PC-9 (cell line): ENCODE measurements at regions not wholly inside any gene's neighbourhood (a gene's known extent, or its start where the extent isn't known, plus 50 kb on each side); places are given as distances from the start of the nearest gene placed in this dataset.

ENCODE experiments used
- BruUV-seq: library from RNA; stranded (reverse); fragments of 400-500 nt; replicated peaks from 2 replicates; lab custom pipeline; 2021; lab: Mats Ljungman, UMichigan
- CTCF ChIA-PET: fragments of 300-600 bp; sonication (Branson Sonifier 250); formaldehyde crosslinking; loops from one replicate; lab custom pipeline; 2022; ENCODE audit warnings: antibody characterized with exemption; lab: Charles Lee
- POLR2A ChIA-PET: fragments of 300-600 bp; sonication (Branson Sonifier 250); formaldehyde crosslinking; loops from one replicate; lab custom pipeline; 2022; ENCODE audit warnings: antibody characterized with exemption; ENCODE audit not compliant: unreplicated experiment; lab: Charles Lee
- DNase-seq, 2 experiments: peaks; one replicate each; pipeline versions ENCODE4 v3.0.0 to v3.0.0-alpha.2; 2015 to 2022; ENCODE audit warnings: mixed read lengths in 1 of 2
- H2AFZ ChIP-seq: fragments of 200-600 bp; sonication (generic); 2 replicates; pipeline ENCODE4 v1.8.1; 2017; ENCODE audit warnings: antibody characterized with exemption
- H3F3A ChIP-seq: fragments of 200-600 bp; sonication (generic); 2 replicates; pipeline ENCODE4 v1.8.1; 2017; ENCODE audit warnings: antibody characterized with exemption, mild to moderate bottlenecking, low read depth; ENCODE audit not compliant: insufficient read depth
- H3K27ac ChIP-seq: fragments of 200-600 bp; sonication (generic); 2 replicates; pipeline ENCODE4 v1.6.1; 2016; ENCODE audit warnings: mixed run types
- H3K27me3 ChIP-seq: fragments of 200-600 bp; sonication (generic); 2 replicates; pipeline ENCODE4 v1.6.1; 2016; ENCODE audit warnings: low read depth, mixed run types; ENCODE audit not compliant: insufficient read depth
- H3K36me3 ChIP-seq: fragments of 200-600 bp; sonication (generic); 2 replicates; pipeline ENCODE4 v1.6.1; 2016; ENCODE audit warnings: low read depth, mixed run types
- H3K4me1 ChIP-seq: fragments of 200-600 bp; sonication (generic); replicated peaks from 2 replicates; pipeline ENCODE4 v1.6.1; 2016; ENCODE audit warnings: mixed run types; ENCODE audit not compliant: insufficient read depth
- H3K4me2 ChIP-seq: fragments of 200-600 bp; sonication (generic); 2 replicates; pipeline ENCODE4 v1.6.1; 2017; ENCODE audit warnings: mixed run types
- H3K4me3 ChIP-seq: fragments of 200-600 bp; sonication (generic); 2 replicates; pipeline ENCODE4 v1.6.1; 2016; ENCODE audit warnings: mixed run types
- H3K79me2 ChIP-seq: fragments of 200-600 bp; sonication (generic); 2 replicates; pipeline ENCODE4 v1.6.1; 2017; ENCODE audit warnings: low read depth, mixed run types
- H3K9me2 ChIP-seq: fragments of 200-600 bp; sonication (generic); 2 replicates; pipeline ENCODE4 v1.8.1; 2017; ENCODE audit warnings: mild to moderate bottlenecking; ENCODE audit not compliant: insufficient read depth
- H3K9me3 ChIP-seq: fragments of 200-600 bp; sonication (generic); 2 replicates; pipeline ENCODE4 v1.8.1; 2016; ENCODE audit warnings: low read depth; ENCODE audit not compliant: insufficient read depth
- H4K20me1 ChIP-seq: fragments of 200-600 bp; sonication (generic); 2 replicates; pipeline ENCODE4 v1.8.1; 2017; ENCODE audit not compliant: insufficient read depth
- EZH2 ChIP-seq: fragments of 200-600 bp; sonication (generic); IDR thresholded peaks from 2 replicates; pipeline ENCODE4 v1.8.0; 2017; ENCODE audit warnings: antibody characterized with exemption, low read depth
- intact Hi-C: fragments of 100-400 bp; cut with micrococcal nuclease; formaldehyde crosslinking; loops from one replicate; pipeline ENCODE4 v1.10.0; 2022; ENCODE audit not compliant: unreplicated experiment
- TF ChIP-seq, protein P1 (sequence below): fragments of 200-600 bp; sonication (generic); conservative IDR thresholded peaks from 2 replicates; pipeline ENCODE4 v1.6.1; 2017; ENCODE audit warnings: mixed run types, antibody characterized with exemption, mild to moderate bottlenecking, moderate library complexity

DNA sequence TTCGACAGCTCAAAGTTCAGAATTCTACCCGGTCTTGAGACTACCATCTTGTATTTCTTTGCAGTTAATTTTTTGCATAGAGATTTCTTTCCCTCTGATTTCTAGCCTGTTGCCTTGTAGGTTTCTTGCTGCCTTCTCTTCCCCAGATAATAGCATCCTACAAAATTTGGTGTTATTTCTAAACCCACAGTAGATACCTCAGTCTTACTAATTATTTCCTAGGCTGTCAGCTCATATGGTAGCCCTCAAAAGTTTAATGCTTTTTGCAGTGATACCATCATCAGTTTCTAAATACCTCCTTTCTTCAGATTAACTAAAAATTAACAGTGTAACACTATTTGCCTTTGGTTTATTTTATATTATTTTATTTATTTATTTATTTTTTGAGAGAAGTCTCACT, 61.9 kb upstream of the TMPO start:
- Histone ChIP-seq H3K27me3 (no peaks in the 10 kb centered on the region), H3K4me1 (no peaks in the 10 kb centered on the region), H3K9me3 (no peaks in the 10 kb centered on the region), H4K20me1 (no peaks in the 10 kb centered on the region), H3K79me2 (no peaks in the 10 kb centered on the region), H2AFZ (no peak overlapping the region), H3K4me3 (no peak overlapping the region), H3K4me2 (no peak overlapping the region), H3F3A (no peaks in the 10 kb centered on the region), H3K36me3 (no peaks in the 10 kb centered on the region), H3K9me2 (no peaks in the 10 kb centered on the region), H3K27ac (no peak overlapping the region)
- intact Hi-C loops: no loop called here
- CTCF ChIA-PET: no interaction called here
- DNase-seq: no peak
- no peak for TF ChIP-seq EZH2
- TF ChIP-seq, protein P1, sequence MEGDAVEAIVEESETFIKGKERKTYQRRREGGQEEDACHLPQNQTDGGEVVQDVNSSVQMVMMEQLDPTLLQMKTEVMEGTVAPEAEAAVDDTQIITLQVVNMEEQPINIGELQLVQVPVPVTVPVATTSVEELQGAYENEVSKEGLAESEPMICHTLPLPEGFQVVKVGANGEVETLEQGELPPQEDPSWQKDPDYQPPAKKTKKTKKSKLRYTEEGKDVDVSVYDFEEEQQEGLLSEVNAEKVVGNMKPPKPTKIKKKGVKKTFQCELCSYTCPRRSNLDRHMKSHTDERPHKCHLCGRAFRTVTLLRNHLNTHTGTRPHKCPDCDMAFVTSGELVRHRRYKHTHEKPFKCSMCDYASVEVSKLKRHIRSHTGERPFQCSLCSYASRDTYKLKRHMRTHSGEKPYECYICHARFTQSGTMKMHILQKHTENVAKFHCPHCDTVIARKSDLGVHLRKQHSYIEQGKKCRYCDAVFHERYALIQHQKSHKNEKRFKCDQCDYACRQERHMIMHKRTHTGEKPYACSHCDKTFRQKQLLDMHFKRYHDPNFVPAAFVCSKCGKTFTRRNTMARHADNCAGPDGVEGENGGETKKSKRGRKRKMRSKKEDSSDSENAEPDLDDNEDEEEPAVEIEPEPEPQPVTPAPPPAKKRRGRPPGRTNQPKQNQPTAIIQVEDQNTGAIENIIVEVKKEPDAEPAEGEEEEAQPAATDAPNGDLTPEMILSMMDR: no peak
- no TSS peak for BruUV-seq
- POLR2A ChIA-PET: no interaction called here

DNA sequence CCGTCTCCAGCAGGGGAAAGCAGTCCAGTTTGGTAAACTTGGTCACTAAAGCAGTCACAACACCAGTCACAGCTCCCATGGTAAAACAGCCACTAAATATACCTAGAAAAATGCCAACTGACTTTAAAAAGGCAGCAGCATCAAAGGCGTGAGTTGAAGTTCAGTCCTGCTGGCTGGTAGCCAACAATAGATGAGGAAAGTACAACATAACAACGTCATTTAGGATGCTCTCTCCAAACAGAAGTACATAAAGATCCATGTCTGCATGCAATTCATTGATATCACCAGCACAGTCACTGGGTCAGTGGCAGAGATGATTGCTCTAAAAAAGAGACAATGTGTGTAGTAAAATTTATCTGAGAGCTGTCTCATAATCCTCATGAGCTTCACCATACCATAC, 59.3 kb upstream of the TMPO start:
- Histone ChIP-seq H3K9me2 (no peaks in the 10 kb centered on the region), H3K27me3 (no peaks in the 10 kb centered on the region), H3K79me2 (no peaks in the 10 kb centered on the region), H3K4me2 (no peak overlapping the region), H3F3A (no peaks in the 10 kb centered on the region), H3K36me3 (no peaks in the 10 kb centered on the region), H3K27ac (no peak overlapping the region), H2AFZ (no peak overlapping the region), H3K4me3 (no peak overlapping the region), H3K9me3 (no peaks in the 10 kb centered on the region), H4K20me1 (no peaks in the 10 kb centered on the region), H3K4me1 (no peaks in the 10 kb centered on the region)
- CTCF ChIA-PET: no interaction called here
- intact Hi-C loops: no loop called here
- POLR2A ChIA-PET: no interaction called here
- TF ChIP-seq, protein P1: no peak
- TF ChIP-seq EZH2: no peak
- DNase-seq: no peak
- no TSS peak for BruUV-seq

DNA sequence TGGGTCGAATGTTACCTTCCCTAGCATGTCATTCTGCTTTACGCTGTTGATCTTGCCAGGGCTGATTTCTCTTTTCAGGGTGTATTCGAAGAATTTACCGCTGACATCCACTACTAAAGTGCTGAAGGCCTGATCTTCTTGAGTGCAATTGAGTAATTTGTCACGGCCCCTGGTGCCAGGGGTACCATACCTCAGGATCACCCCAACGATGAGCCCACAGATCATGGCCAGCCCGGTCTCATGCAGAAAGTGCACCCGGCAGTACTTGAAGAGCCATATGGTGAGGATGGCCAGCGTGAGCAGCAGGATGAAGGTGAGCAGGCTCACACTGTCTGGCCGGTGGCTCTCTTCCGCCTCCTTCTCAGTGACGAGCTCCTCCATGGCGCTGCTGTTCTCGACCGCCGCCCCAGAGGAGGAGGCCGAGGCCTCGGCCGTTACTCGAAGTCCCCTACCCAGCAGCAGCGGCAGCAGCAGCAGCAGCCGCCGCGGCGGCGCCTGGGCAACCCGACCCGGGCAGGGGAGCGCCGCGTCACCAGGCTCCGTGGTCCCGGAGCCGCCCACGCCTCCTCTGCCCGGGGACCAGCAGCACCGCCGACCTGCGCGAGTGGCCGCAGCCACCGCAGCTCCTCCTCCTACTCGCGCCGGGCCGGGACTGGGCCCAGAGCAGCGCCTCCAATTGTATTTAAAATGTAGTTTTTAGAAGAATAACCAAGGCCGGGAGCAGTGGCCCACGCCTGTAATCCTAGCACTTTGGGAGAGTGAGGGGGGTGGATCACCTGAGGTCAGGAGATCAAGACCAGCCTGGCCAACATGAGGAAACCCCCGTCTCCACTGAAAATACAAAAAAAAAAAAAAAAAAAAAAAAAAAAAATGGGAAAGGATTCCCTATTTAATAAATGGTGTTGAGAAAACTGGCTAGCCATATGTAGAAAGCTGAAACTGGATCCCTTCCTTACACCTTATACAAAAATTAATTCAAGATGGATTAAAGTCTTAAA, 58.5 kb upstream of the TMPO start:
- no peak overlapping the region for H3K27ac ChIP-seq
- no peaks in the 10 kb centered on the region for H4K20me1 ChIP-seq
- H3K9me3 ChIP-seq: no peaks in the 10 kb centered on the region
- no peak for TF ChIP-seq EZH2
- TF ChIP-seq, protein P1: no peak
- no peaks in the 10 kb centered on the region for H3F3A ChIP-seq
- no TSS peak for BruUV-seq
- peak in 1 of 2 experiments; percentile 52 for DNase-seq
- H3K79me2 ChIP-seq: no peaks in the 10 kb centered on the region
- peak overlapping the region; percentile 16; the same call in 1 of the 2 replicates for H3K4me2 ChIP-seq
- no peaks in the 10 kb centered on the region for H3K4me1 ChIP-seq
- no peaks in the 10 kb centered on the region for H3K9me2 ChIP-seq
- H2AFZ ChIP-seq: no peak overlapping the region
- intact Hi-C loops: no loop called here
- H3K4me3 ChIP-seq: no peak overlapping the region
- CTCF ChIA-PET: interaction anchor here (0.6 kb wide), 1 partner anchor 29 kb away, joined by 3 read pairs; no protein-coding TSS in a partner anchor
- no peaks in the 10 kb centered on the region for H3K36me3 ChIP-seq
- no peaks in the 10 kb centered on the region for H3K27me3 ChIP-seq
- POLR2A ChIA-PET: interaction anchor here (0.6 kb wide), 1 partner anchor 17 kb away, joined by 5 read pairs; no protein-coding TSS in a partner anchor
